Activated T-cell treated with anti-CD3 and anti-CD28 coated beads for 4 hours (primary cell): ENCODE measurements at regions not wholly inside any gene's neighbourhood (a gene's known extent, or its start where the extent isn't known, plus 50 kb on each side); places are given as distances from the start of the nearest gene placed in this dataset.
"Not testable (repeated sequence)": the region's sequence is repeated elsewhere in the genome, so short reads cannot be mapped to it uniquely, and the experiment has no call there.

Experiments used
- DNase-seq: peaks from one replicate; pipeline ENCODE4 v3.0.0-alpha.2; 2020

DNA sequence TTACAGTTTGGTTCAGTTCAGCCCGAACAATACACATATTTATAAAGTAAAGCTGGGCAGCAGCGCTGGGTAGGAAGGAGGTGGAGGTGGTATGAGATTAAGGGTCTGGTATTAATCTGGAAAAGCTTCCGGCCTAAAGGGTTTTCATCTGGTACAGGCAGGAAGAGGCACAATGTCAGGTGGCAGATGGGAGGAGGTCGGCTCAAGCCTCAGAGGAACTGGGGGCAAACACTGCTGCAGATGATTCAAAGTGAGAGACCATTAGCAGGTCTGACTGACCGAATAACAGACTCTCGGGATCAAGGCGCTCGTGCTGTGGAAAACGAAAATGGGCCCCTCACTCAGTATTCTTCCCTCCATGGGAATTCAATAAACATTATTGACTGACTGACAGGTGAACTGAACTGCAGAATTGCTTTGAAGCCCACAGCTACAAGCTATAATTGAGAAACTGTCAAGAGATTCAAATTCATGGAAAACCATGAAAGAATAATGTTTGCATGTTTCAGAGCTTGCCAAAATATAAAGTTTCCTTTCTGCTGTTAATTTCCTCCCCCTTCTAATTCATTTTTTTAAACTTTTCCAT lies 75.3 kb downstream of the TMEM167A start:
- DNase-seq: no peak

- no peak for DNase-seq
These were observed 76.3 kb downstream of the TMEM167A start for GRCh38 chr5:83000922-83001321.

DNA sequence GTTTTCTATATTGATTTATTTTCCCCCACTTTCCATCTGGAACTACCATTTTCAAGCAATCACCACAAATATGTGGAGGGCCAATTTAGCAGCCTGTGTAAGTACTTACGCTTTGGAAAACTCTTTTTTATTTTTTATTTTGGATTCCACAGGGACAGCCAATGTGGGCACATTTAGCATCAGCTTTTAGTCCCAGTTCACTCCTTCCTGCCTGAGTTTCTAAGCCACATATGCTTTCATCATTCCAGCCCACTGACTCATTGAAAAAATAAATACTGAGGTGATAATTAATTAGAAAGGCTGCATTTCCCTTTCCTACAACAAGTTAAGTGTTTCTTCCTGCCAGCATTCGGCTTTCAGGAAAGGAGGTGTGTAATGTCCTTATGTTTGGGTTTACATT lies 76.8 kb downstream of the TMEM167A start:
- no peak for DNase-seq

DNA sequence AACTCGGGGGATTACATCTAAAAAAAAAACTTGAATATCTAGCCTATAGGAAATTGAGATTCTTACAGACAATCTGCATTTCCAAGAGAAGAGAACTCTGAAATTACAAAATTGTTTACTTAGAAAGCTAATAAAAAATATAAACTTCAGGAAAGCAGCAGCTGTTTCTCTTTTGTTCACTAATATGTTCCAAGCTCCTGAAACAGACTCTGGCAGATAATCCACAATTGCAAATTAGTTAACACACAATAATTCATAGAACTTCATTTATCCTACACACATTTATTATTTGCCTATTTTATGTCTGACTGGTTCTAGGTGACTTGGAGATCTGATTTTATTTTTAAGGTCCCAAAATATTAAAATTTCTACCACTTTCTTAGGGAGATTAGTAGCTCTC lies 83.8 kb downstream of the TMEM167A start:
- no peak for DNase-seq

GRCh38 chr5:82992646-82993045 lies 84.5 kb downstream of the TMEM167A start:
- DNase-seq: no peak

DNA sequence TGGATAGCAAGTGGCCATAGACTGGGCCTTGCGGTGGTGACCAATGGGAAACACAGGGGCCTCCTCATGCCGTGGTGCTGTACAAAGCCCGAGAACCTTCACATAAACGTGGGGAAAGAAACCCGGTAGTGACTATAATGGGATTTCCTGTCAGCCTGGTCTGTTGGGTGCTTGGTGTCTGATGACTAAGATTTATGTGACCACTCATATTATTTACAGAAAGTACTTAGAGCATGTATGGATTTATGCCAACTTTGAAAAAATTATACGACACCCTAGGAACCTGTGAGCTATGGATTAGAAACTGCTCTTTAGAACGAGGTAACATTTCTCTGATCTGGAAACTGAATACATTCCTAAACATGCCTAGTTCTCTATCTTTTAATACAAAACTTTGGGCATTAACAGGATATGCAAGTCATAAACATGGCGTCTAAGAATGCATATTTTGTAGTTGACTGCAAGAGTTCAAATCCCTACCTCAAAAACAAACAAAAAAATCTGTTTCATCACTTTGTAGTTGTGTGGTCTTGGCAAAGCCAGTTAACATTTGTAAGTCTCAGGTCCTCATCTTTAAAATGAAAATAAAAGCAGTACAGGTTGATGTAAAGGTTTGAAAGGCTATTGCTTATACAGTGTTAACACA lies 85.4 kb downstream of the TMEM167A start:
- DNase-seq: no peak

DNA sequence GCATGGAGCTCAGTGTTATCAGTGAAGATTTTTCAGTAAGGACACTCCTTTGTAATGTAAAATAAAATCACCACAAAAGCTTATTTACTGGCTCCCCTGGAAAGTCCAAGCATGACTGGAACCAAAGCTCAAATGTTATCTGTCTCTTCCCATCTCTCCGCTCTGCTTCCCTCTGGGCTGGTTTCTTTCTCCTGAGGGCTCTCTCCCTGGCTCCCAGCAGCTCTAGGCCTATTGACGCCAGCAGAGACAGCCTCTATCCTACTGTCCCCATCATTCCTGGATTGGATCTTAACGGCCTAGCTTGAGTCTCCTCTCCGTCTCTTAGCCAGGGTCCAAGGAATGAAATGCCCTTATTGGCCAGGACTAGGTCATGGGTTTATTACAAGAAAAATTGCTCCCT lies 86.1 kb downstream of the TMEM167A start:
- no peak for DNase-seq

- no peak for DNase-seq
These were observed 90.0 kb downstream of the TMEM167A start for GRCh38 chr5:82987188-82987587.

GRCh38 chr5:82986404-82986803 lies 90.8 kb downstream of the TMEM167A start:
- DNase-seq: no peak

GRCh38 chr5:82985763-82986162 lies 91.4 kb downstream of the TMEM167A start:
- no peak for DNase-seq

- DNase-seq: no peak
These were observed 92.1 kb downstream of the TMEM167A start for GRCh38 chr5:82984786-82985735.

DNA sequence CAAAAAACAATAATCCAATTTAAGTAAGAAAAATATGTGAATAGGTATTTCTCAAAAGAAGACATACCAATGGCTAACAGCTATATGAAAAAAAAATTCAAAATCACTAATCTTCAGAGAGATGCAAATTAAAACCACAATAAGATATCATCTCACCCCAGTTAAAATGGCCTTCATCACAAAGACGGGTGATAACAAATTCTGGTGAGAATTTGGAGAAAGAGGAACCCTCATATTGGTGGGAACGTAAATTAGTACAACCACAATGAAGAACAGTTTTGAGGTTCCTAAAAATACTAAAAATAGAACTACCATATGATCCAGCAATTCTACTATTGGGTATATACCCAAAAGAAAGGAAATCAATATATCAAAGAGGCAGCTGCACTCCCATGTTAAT lies 94.3 kb downstream of the TMEM167A start:
- DNase-seq: no peak

DNA sequence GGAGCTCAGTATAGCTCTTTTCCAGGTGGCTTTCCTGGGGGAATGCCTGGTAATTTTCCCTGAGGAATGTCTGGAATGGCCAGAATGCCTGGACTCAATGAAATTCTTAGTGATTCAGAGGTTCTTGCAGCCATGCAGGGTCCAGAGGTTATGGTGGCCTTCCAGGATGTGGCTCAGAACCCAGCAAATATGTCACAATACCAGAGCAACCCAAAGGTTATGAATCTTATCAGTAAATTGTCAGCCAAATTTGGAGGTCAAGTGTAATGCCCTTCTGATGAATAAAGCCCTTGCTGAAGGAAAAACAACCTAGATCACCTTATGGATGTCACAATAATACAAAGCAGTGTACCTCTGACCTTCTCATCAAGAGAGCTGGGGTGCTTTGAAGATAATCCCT lies 100.3 kb downstream of the TMEM167A start:
- not testable (repeated sequence) for DNase-seq

- DNase-seq: no peak
These were observed 101.4 kb downstream of the TMEM167A start for GRCh38 chr5:82975812-82976211.

- no peak for DNase-seq
These were observed 101.8 kb downstream of the TMEM167A start for GRCh38 chr5:82975396-82975795.

DNA sequence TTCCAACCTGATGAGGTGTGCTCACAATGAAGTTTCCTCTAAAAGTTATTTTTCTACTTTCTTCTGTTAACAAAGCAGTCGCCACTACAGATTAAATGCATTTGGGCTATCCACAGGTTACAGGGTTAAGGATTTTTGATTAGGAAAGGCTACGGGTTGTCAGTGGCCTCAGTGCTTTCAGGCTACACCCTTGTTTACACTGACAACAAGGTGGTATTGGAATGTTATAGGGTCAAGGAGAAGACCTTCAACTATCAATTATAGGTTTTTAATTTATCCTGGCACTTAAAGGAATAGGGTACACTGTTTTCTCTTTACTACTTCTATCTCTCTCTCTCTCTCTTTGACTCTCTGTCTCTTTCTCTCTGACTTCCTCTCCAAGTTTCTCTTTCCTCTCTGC lies 102.8 kb downstream of the TMEM167A start:
- DNase-seq: not testable (repeated sequence)

GRCh38 chr5:82971901-82972300 lies 105.3 kb downstream of the TMEM167A start:
- no peak for DNase-seq

GRCh38 chr5:82971034-82971806 lies 106.0 kb downstream of the TMEM167A start:
- not testable (repeated sequence) for DNase-seq

- not testable (repeated sequence) for DNase-seq
These were observed 107.8 kb downstream of the TMEM167A start for GRCh38 chr5:82969221-82969976.

DNA sequence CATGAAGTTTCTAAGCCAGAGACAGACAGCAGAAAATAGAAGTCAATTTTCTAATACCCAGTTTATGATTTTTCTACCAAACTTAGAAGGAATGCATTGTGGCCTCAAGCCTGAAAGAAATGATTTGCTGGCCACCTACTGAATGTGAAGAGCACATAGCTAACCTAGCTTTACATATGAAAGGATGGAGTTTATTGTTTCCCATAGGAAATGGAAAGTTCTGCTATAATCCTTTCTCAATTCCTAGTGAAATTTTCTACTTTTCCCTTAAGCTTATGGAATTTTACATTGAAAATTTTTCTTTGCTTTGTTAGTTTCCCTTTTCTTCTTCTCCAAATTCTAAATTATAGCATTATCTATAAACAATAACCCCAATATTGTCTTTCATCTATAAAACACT lies 110.1 kb downstream of the TMEM167A start:
- no peak for DNase-seq

DNA sequence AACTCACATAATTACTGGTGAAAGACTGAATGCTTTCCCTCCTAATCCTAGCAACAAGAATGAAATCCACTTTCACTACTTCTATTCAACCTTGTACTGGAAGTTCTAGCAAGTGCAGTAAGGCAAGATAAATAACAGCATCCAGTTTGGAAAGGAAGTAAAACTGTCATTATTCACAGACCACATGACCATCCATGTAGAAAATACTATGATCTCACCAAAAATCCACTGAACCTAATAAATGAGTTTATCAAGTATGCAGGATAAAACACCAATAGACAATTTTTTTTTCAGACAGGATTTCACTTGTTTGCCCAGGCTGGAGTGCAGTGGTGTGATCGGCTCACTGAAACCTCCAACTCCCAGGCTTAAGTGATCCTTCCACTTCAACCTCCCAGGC lies 117.7 kb downstream of the TMEM167A start:
- DNase-seq: no peak

GRCh38 chr5:82956600-82956999 lies 120.6 kb downstream of the TMEM167A start:
- no peak for DNase-seq
